ENCODE measurements at regions not wholly inside any gene's neighbourhood (a gene's known extent, or its start where the extent isn't known, plus 50 kb on each side); places are given as distances from the start of the nearest gene placed in this dataset.

- H3K4me1 ChIP-seq (ENCODE audit: control insufficient read depth, extremely low read depth, insufficient read depth, low read length) = no peaks in the 10 kb centered on the region
- dilution Hi-C loops (cut with MboI; ENCODE audit: extremely low pct_ligation_motif_present, low sequenced_read_pairs) (no loop called here), intact Hi-C loops (cut with micrococcal nuclease) (no loop called here)
- no peak for DNase-seq (ENCODE audit: low read depth, low spot score)
- no peaks in the 10 kb centered on the region for H3K36me3 ChIP-seq (ENCODE audit: control insufficient read depth in 2 of 2, extremely low read depth in 1 of 2, insufficient read depth in 2 of 2, low read length in 2 of 2)
- no peak overlapping the region for H2AFZ ChIP-seq (ENCODE audit: low read depth, low read length)
- H3K79me2 ChIP-seq (ENCODE audit: control insufficient read depth, insufficient read depth, low read length) = no peaks in the 10 kb centered on the region
- no peak overlapping the region for H3K4me3 ChIP-seq (replicated peaks in 1 of 3; ENCODE audit: insufficient read depth in 1 of 3, low read depth in 1 of 3, low read length in 3 of 3)
- H3K4me2 ChIP-seq (ENCODE audit: insufficient read depth, low read length) = no peak overlapping the region
- H3K27me3 ChIP-seq (ENCODE audit: control insufficient read depth in 2 of 2, insufficient read depth in 2 of 2, low read length in 2 of 2) = no peaks in the 10 kb centered on the region
- no peaks in the 10 kb centered on the region for H3K9me3 ChIP-seq (replicated peaks; ENCODE audit: control insufficient read depth, insufficient read depth, low read length)
- H4K20me1 ChIP-seq (replicated peaks; ENCODE audit: control insufficient read depth, extremely low read depth, insufficient read depth, low read length) = no peaks in the 10 kb centered on the region
- H3K27ac ChIP-seq (ENCODE audit: insufficient read depth, low read depth, low read length) = no peak overlapping the region
- H3K9ac ChIP-seq (replicated peaks; ENCODE audit: extremely low read depth, insufficient read depth, low read length) = no peak overlapping the region
- H3K9me1 ChIP-seq (replicated peaks; ENCODE audit: control insufficient read depth, extremely low read depth, insufficient read depth, low read length) = no peaks in the 10 kb centered on the region
- no TSS peak for BruUV-seq (replicated peaks)
- FAIRE-seq = no peak
- CTCF ChIA-PET = no interaction called here
- TF ChIP-seq MYC (IDR thresholded peaks at IDR 0.05; ENCODE audit: low read depth, low read length) (no peak), POLR2AphosphoS5 (IDR thresholded peaks at IDR 0.05; ENCODE audit: insufficient read depth, low read depth, low read length) (no peak), JUN (IDR thresholded peaks at IDR 0.05; ENCODE audit: borderline replicate concordance, insufficient read depth, insufficient read length, low read depth) (no peak), POLR2A (IDR thresholded peaks at IDR 0.05; ENCODE audit: low read depth, low read length) (no peak), CTCF (IDR thresholded peaks at IDR 0.05; ENCODE audit: extremely low read depth in 1 of 2, insufficient read depth in 1 of 2, low read depth in 1 of 2, low read length in 2 of 2) (no peak), FOS (IDR thresholded peaks at IDR 0.05; ENCODE audit: borderline replicate concordance, insufficient read depth, low read length) (no peak), EZH2 (IDR thresholded peaks at IDR 0.05; ENCODE audit: borderline replicate concordance, low read depth, low read length, severe bottlenecking) (no peak), MAX (IDR thresholded peaks at IDR 0.05; ENCODE audit: insufficient read depth, insufficient read length) (no peak), GATA2 (IDR thresholded peaks at IDR 0.05; ENCODE audit: insufficient read depth, insufficient read length, low read depth, low read length) (no peak)
- POLR2A ChIA-PET = no interaction called here
Observed at GRCh38 chr11:129573161-129573560, 197.5 kb downstream of the BARX2 start.

Data from endothelial cell of umbilical vein (primary cell).